Neural cell (in vitro differentiated cells): ENCODE measurements at regions not wholly inside any gene's neighbourhood (a gene's known extent, or its start where the extent isn't known, plus 50 kb on each side); places are given as distances from the start of the nearest gene placed in this dataset.
"Not testable (repeated sequence)": the region's sequence is repeated elsewhere in the genome, so short reads cannot be mapped to it uniquely, and the experiment has no call there.

ENCODE experiments used
- H2AFZ ChIP-seq: fragments of 200-600, 300-800 bp; sonication (generic), shearing (Covaris generic); 2 replicates; pipeline ENCODE4 v1.6.0; 2014; ENCODE audit warnings: low read depth, mild to moderate bottlenecking, antibody characterized with exemption, low read length, moderate library complexity
- H3F3A ChIP-seq: fragments of 200-600 bp; shearing (Covaris generic); 2 replicates; pipeline ENCODE4 v1.6.1; 2016; ENCODE audit warnings: mild to moderate bottlenecking, moderate library complexity, mixed read lengths, antibody characterized with exemption, low read length; ENCODE audit not compliant: insufficient read depth, poor library complexity, severe bottlenecking
- H3K27ac ChIP-seq: fragments of 200-600, 300-800 bp; sonication (generic), shearing (Covaris generic); 2 replicates; pipeline ENCODE4 v1.5.1; 2014; ENCODE audit warnings: mild to moderate bottlenecking, low read length, moderate library complexity
- H3K27me3 ChIP-seq: fragments of 300-800, 200-600 bp; sonication (generic), shearing (Covaris generic); 2 replicates; pipeline ENCODE4 v1.6.0; 2014; ENCODE audit warnings: mild to moderate bottlenecking, low read depth, low read length, moderate library complexity; ENCODE audit not compliant: insufficient read depth
- H3K36me3 ChIP-seq: fragments of 300-800, 200-600 bp; sonication (generic), shearing (Covaris generic); 2 replicates; pipeline ENCODE4 v1.5.1; 2014; ENCODE audit warnings: mild to moderate bottlenecking, antibody characterized with exemption, low read length, moderate library complexity; ENCODE audit not compliant: insufficient read depth
- H3K4me2 ChIP-seq: fragments of 300-800, 200-600 bp; sonication (generic), shearing (Covaris generic); 2 replicates; pipeline ENCODE4 v1.6.0; 2014; ENCODE audit warnings: mild to moderate bottlenecking, low read length
- H3K4me3 ChIP-seq: fragments of 300-800, 200-600 bp; sonication (generic), shearing (Covaris generic); 2 replicates; pipeline ENCODE4 v1.5.1; 2014; ENCODE audit warnings: mild to moderate bottlenecking, low read length, moderate library complexity
- H3K79me2 ChIP-seq: fragments of 200-600 bp; shearing (Covaris generic); replicated peaks from 2 replicates; pipeline ENCODE4 v1.6.0; 2014; ENCODE audit warnings: mild to moderate bottlenecking, low read length, moderate library complexity; ENCODE audit not compliant: insufficient read depth
- H3K9ac ChIP-seq: fragments of 300-800, 200-600 bp; sonication (generic), shearing (Covaris generic); 2 replicates; pipeline ENCODE4 v1.6.1; 2016; ENCODE audit warnings: mild to moderate bottlenecking, low read length, mixed read lengths
- H3K9me2 ChIP-seq: fragments of 200-600 bp; shearing (Covaris generic); 2 replicates; pipeline ENCODE4 v1.6.1; 2016; ENCODE audit warnings: mild to moderate bottlenecking, low read length, mixed read lengths; ENCODE audit not compliant: insufficient read depth
- H3K9me3 ChIP-seq: fragments of 200-600, 300-800 bp; sonication (generic), shearing (Covaris generic); 2 replicates; pipeline ENCODE4 v1.6.1; 2016; ENCODE audit warnings: mild to moderate bottlenecking, mixed run types, low read length, moderate library complexity, mixed read lengths
- H4K20me1 ChIP-seq: fragments of 200-600 bp; shearing (Covaris generic); 2 replicates; pipeline ENCODE4 v1.6.1; 2016; ENCODE audit warnings: mild to moderate bottlenecking, mixed run types; ENCODE audit not compliant: insufficient read depth
- EP300 ChIP-seq: fragments of 450-650 bp; conservative IDR thresholded peaks from 2 replicates; pipeline ENCODE4 v1.6.1; 2014; ENCODE audit warnings: antibody characterized with exemption, mild to moderate bottlenecking, moderate library complexity; ENCODE audit not compliant: poor library complexity, severe bottlenecking
- EZH2 ChIP-seq: fragments of 200-600, 300-800 bp; shearing (Covaris generic), sonication (generic); IDR thresholded peaks from 2 replicates; pipeline ENCODE4 v1.6.1; 2014; ENCODE audit warnings: antibody characterized with exemption, low read length, borderline replicate concordance, mild to moderate bottlenecking; ENCODE audit not compliant: insufficient read depth, poor library complexity, severe bottlenecking
- MXI1 ChIP-seq: fragments of 450-650 bp; conservative IDR thresholded peaks from 2 replicates; pipeline ENCODE4 v1.6.1; 2014; ENCODE audit warnings: antibody characterized with exemption, mild to moderate bottlenecking; ENCODE audit not compliant: poor library complexity, severe bottlenecking
- POLR2AphosphoS5 ChIP-seq: IDR thresholded peaks from 2 replicates; pipeline ENCODE4 v1.6.1; 2012
- RAD21 ChIP-seq: fragments of 450-650 bp; conservative IDR thresholded peaks from 2 replicates; pipeline ENCODE4 v1.6.1; 2014; ENCODE audit warnings: antibody characterized with exemption, mild to moderate bottlenecking, moderate library complexity
- SMC3 ChIP-seq: fragments of 450-650 bp; conservative IDR thresholded peaks from 2 replicates; pipeline ENCODE4 v1.6.1; 2014; ENCODE audit warnings: antibody characterized with exemption, mild to moderate bottlenecking, moderate library complexity; ENCODE audit not compliant: poor library complexity
- TAF1 ChIP-seq: IDR thresholded peaks from 2 replicates; pipeline ENCODE4 v1.6.1; 2012; ENCODE audit warnings: low read depth
- TF ChIP-seq, protein P1 (sequence below): fragments of 450-650 bp; IDR thresholded peaks from 2 replicates; pipeline ENCODE4 v1.5.1; 2014; ENCODE audit warnings: antibody characterized with exemption, mild to moderate bottlenecking, moderate library complexity; ENCODE audit not compliant: poor library complexity, severe bottlenecking
- TF ChIP-seq, protein P2 (sequence below): IDR thresholded peaks from 2 replicates; pipeline ENCODE4 v1.6.1; 2012; ENCODE audit warnings: borderline replicate concordance

DNA sequence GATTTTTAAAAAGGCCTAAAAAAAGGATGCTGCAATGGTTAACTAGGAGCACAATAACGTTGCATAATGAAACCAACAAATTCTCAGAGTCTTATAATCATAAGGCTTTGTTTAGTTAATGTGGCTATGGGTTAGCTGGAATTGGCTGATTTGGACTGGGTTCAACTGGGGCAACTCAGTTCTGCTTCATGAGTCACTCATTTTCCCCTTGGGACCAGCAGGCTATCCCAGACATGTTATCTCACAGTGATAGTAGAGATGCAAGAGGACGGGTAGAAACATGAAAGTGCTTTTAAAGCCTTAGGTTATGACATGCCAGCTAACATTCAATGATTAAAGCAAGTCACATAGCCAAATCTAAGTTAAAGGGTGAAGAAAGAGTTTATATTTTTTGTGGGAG is 189.2 kb upstream of the GK2 start:
- Histone ChIP-seq H4K20me1 (no peaks in the 10 kb centered on the region), H3K27me3 (no peaks in the 10 kb centered on the region), H3K79me2 (no peaks in the 10 kb centered on the region), H2AFZ (no peak overlapping the region), H3F3A (no peaks in the 10 kb centered on the region), H3K27ac (no peak overlapping the region), H3K36me3 (no peaks in the 10 kb centered on the region), H3K9ac (no peak overlapping the region), H3K4me3 (no peak overlapping the region), H3K9me2 (no peaks in the 10 kb centered on the region), H3K4me2 (no peak overlapping the region), H3K9me3 (no peaks in the 10 kb centered on the region)
- TF ChIP-seq MXI1, result no peak
- TF ChIP-seq, protein P1, sequence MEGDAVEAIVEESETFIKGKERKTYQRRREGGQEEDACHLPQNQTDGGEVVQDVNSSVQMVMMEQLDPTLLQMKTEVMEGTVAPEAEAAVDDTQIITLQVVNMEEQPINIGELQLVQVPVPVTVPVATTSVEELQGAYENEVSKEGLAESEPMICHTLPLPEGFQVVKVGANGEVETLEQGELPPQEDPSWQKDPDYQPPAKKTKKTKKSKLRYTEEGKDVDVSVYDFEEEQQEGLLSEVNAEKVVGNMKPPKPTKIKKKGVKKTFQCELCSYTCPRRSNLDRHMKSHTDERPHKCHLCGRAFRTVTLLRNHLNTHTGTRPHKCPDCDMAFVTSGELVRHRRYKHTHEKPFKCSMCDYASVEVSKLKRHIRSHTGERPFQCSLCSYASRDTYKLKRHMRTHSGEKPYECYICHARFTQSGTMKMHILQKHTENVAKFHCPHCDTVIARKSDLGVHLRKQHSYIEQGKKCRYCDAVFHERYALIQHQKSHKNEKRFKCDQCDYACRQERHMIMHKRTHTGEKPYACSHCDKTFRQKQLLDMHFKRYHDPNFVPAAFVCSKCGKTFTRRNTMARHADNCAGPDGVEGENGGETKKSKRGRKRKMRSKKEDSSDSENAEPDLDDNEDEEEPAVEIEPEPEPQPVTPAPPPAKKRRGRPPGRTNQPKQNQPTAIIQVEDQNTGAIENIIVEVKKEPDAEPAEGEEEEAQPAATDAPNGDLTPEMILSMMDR, result no peak
- TF ChIP-seq, protein P2, sequence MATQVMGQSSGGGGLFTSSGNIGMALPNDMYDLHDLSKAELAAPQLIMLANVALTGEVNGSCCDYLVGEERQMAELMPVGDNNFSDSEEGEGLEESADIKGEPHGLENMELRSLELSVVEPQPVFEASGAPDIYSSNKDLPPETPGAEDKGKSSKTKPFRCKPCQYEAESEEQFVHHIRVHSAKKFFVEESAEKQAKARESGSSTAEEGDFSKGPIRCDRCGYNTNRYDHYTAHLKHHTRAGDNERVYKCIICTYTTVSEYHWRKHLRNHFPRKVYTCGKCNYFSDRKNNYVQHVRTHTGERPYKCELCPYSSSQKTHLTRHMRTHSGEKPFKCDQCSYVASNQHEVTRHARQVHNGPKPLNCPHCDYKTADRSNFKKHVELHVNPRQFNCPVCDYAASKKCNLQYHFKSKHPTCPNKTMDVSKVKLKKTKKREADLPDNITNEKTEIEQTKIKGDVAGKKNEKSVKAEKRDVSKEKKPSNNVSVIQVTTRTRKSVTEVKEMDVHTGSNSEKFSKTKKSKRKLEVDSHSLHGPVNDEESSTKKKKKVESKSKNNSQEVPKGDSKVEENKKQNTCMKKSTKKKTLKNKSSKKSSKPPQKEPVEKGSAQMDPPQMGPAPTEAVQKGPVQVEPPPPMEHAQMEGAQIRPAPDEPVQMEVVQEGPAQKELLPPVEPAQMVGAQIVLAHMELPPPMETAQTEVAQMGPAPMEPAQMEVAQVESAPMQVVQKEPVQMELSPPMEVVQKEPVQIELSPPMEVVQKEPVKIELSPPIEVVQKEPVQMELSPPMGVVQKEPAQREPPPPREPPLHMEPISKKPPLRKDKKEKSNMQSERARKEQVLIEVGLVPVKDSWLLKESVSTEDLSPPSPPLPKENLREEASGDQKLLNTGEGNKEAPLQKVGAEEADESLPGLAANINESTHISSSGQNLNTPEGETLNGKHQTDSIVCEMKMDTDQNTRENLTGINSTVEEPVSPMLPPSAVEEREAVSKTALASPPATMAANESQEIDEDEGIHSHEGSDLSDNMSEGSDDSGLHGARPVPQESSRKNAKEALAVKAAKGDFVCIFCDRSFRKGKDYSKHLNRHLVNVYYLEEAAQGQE, result no peak
- TF ChIP-seq RAD21, result no peak
- no peak for TF ChIP-seq POLR2AphosphoS5
- TF ChIP-seq EP300, result no peak
- no peak for TF ChIP-seq TAF1
- no peak for TF ChIP-seq SMC3

DNA sequence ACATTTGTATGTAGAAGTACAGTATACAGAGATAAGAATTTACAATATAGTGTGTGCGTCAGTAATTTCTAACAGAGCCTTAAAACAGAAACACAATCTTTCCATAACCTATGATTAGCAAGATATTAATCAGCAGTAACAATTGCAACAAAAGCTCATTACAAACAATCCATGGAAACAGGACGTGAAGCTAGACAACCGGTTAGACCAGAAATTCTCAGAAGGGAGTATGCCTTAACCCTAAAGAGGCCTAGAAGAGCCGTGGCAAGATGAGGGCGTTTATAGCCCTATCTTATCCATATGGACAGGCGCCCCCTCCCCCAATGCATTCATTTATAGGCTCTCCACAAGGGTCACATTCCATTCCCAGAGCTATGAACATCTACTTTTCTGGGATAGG is 184.2 kb upstream of the GK2 start:
- not testable (repeated sequence) for H3K79me2 ChIP-seq, H3K4me3 ChIP-seq, H4K20me1 ChIP-seq, H3K9ac ChIP-seq, H3F3A ChIP-seq, H3K9me3 ChIP-seq, H2AFZ ChIP-seq, H3K4me2 ChIP-seq, H3K9me2 ChIP-seq, H3K36me3 ChIP-seq, H3K27me3 ChIP-seq, H3K27ac ChIP-seq

DNA sequence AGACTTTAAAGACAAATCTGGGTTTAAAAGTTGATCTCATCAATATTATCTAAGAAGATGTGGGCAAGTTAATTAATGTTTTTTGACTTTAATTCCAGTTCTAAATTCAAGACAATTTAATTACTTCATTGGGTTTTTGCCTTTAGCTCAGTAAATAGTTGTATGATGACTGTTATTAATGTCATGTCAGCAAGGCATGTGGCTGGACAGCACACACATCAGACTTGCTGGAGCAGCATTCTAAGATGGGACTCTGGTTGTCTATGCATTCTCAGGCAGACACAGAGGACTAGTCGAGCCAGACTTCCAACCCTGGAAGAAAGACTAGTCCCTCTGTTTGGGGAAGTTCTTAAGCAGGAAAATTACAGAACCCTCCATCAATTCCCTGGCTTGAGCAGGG is 180.7 kb upstream of the GK2 start:
- no peaks in the 10 kb centered on the region for H3K9me2 ChIP-seq
- no peak overlapping the region for H3K4me2 ChIP-seq
- TF ChIP-seq EP300 (no peak), TAF1 (no peak), SMC3 (no peak), POLR2AphosphoS5 (no peak), RAD21 (no peak), MXI1 (no peak), EZH2 (no peak)
- TF ChIP-seq, protein P1, result no peak
- TF ChIP-seq, protein P2, result no peak
- H3K9me3 ChIP-seq, result no peaks in the 10 kb centered on the region
- H3K27ac ChIP-seq, result no peak overlapping the region
- no peak overlapping the region for H3K9ac ChIP-seq
- H4K20me1 ChIP-seq, result no peaks in the 10 kb centered on the region
- H2AFZ ChIP-seq, result no peak overlapping the region
- no peaks in the 10 kb centered on the region for H3K36me3 ChIP-seq
- no peaks in the 10 kb centered on the region for H3F3A ChIP-seq
- H3K4me3 ChIP-seq, result no peak overlapping the region
- H3K27me3 ChIP-seq, result no peaks in the 10 kb centered on the region
- H3K79me2 ChIP-seq, result no peaks in the 10 kb centered on the region
